IMR-90 (cell line): ENCODE measurements at regions not wholly inside any gene's neighbourhood (a gene's known extent, or its start where the extent isn't known, plus 50 kb on each side); places are given as distances from the start of the nearest gene placed in this dataset.

Source experiments
- ATAC-seq: fragments of 200-7000 bp; cut with Tn5 transposase; 2 replicates; pipeline ENCODE4 v1.9.1; 2020; ENCODE audit warnings: low read depth, mild to moderate bottlenecking, moderate library complexity
- BruUV-seq: library from RNA; stranded (reverse); fragments of 400-500 nt; replicated peaks from 2 replicates; lab custom pipeline; 2021; lab: Mats Ljungman, UMichigan
- CTCF ChIA-PET: fragments of 300-600 bp; formaldehyde crosslinking; extraction: SDS; loops from one replicate; lab custom pipeline; 2021; ENCODE audit warnings: antibody characterized with exemption; lab: Yijun Ruan, JAX
- POLR2A ChIA-PET: fragments of 300-600 bp; sonication (Branson Sonifier 250); formaldehyde crosslinking; loops from one replicate; lab custom pipeline; 2022; ENCODE audit warnings: antibody characterized with exemption; ENCODE audit not compliant: unreplicated experiment; lab: Charles Lee
- DNase-seq: peaks from one replicate; pipeline ENCODE4 v3.0.0; 2013
- H2AFZ ChIP-seq: replicated peaks from 2 replicates; pipeline ENCODE3; 2013; ENCODE audit warnings: low read length, mild to moderate bottlenecking; ENCODE audit not compliant: poor library complexity
- H2AK5ac ChIP-seq: 2 replicates; pipeline ENCODE4 v1.6.1; 2013; ENCODE audit warnings: low read depth, low read length, inconsistent platforms
- H2AK9ac ChIP-seq: replicated peaks from 2 replicates; pipeline ENCODE3; 2013; ENCODE audit warnings: mild to moderate bottlenecking, low read depth, low read length, moderate library complexity; ENCODE audit not compliant: poor library complexity
- H2BK120ac ChIP-seq: 2 replicates; pipeline ENCODE4 v1.6.1; 2013; ENCODE audit warnings: low read depth, low read length, inconsistent platforms
- H2BK15ac ChIP-seq: 3 replicates; pipeline ENCODE4 v1.6.1; 2013; ENCODE audit warnings: low read depth, low read length, inconsistent platforms
- H2BK20ac ChIP-seq: 2 replicates; pipeline ENCODE4 v1.6.1; 2013; ENCODE audit warnings: low read depth, mild to moderate bottlenecking, inconsistent platforms, low read length, moderate library complexity
- H2BK5ac ChIP-seq: 2 replicates; pipeline ENCODE4 v1.6.1; 2013; ENCODE audit warnings: mild to moderate bottlenecking, low read depth, low read length, inconsistent platforms; ENCODE audit not compliant: poor library complexity, severe bottlenecking
- H3K14ac ChIP-seq: replicated peaks from 2 replicates; pipeline ENCODE4 v1.6.1; 2013; ENCODE audit warnings: low read depth, low read length, inconsistent platforms
- H3K18ac ChIP-seq: 2 replicates; pipeline ENCODE4 v1.6.1; 2013; ENCODE audit warnings: low read depth, low read length, control low read depth
- H3K23ac ChIP-seq: 2 replicates; pipeline ENCODE4 v1.6.1; 2013; ENCODE audit warnings: low read depth, low read length, inconsistent platforms
- H3K27ac ChIP-seq: 2 replicates; pipeline ENCODE4 v1.5.1; 2013; ENCODE audit warnings: mild to moderate bottlenecking, control low read depth, low read length; ENCODE audit not compliant: insufficient read depth
- H3K27me3 ChIP-seq: 2 replicates; pipeline ENCODE4 v1.6.1; 2013; ENCODE audit warnings: low read length; ENCODE audit not compliant: control insufficient read depth, insufficient read depth
- H3K36me3 ChIP-seq: 2 replicates; pipeline ENCODE4 v1.6.1; 2013; ENCODE audit warnings: low read length, mixed read lengths; ENCODE audit not compliant: control insufficient read depth, insufficient read depth
- H3K4ac ChIP-seq: 2 replicates; pipeline ENCODE4 v1.6.1; 2013; ENCODE audit warnings: low read depth, low read length, inconsistent platforms
- H3K4me1 ChIP-seq: 2 replicates; pipeline ENCODE4 v1.6.1; 2013; ENCODE audit warnings: low read length, mixed read lengths; ENCODE audit not compliant: control insufficient read depth, insufficient read depth
- H3K4me2 ChIP-seq: 2 replicates; pipeline ENCODE4 v1.6.1; 2013; ENCODE audit warnings: low read depth, mild to moderate bottlenecking, control low read depth, low read length, moderate library complexity
- H3K4me3 ChIP-seq: 2 replicates; pipeline ENCODE4 v1.5.1; 2013; ENCODE audit warnings: low read depth, mild to moderate bottlenecking, control low read depth, low read length, moderate library complexity; ENCODE audit not compliant: insufficient read depth
- H3K56ac ChIP-seq: 2 replicates; pipeline ENCODE4 v1.6.1; 2013; ENCODE audit warnings: low read length, inconsistent platforms; ENCODE audit not compliant: insufficient read depth; ENCODE audit errors: extremely low read depth
- H3K79me1 ChIP-seq, 2 experiments: 2 replicates each; pipeline ENCODE4 v1.6.1; 2013; ENCODE audit warnings: low read length in 2 of 2, inconsistent platforms in 1 of 2, low read depth in 1 of 2
- H3K9ac ChIP-seq: 2 replicates; pipeline ENCODE4 v1.6.1; 2013; ENCODE audit warnings: low read depth, low read length, control low read depth
- H3K9me1 ChIP-seq: 2 replicates; pipeline ENCODE4 v1.6.1; 2013; ENCODE audit warnings: low read length, inconsistent platforms; ENCODE audit not compliant: insufficient read depth
- H3K9me3 ChIP-seq: 2 replicates; pipeline ENCODE4 v1.6.1; 2013; ENCODE audit warnings: low read length; ENCODE audit not compliant: control insufficient read depth, insufficient read depth
- H4K20me1 ChIP-seq: 2 replicates; pipeline ENCODE4 v1.6.1; 2013; ENCODE audit warnings: low read length, inconsistent platforms; ENCODE audit not compliant: insufficient read depth
- H4K5ac ChIP-seq: 2 replicates; pipeline ENCODE4 v1.6.1; 2013; ENCODE audit warnings: mild to moderate bottlenecking, low read depth, low read length, control low read depth
- H4K8ac ChIP-seq, 2 experiments: 2 replicates each; pipeline ENCODE4 v1.6.1; 2013; ENCODE audit warnings: low read depth in 2 of 2, low read length in 2 of 2, control low read depth in 1 of 2, inconsistent platforms in 1 of 2
- H4K91ac ChIP-seq: 2 replicates; pipeline ENCODE4 v1.6.1; 2013; ENCODE audit warnings: low read depth, low read length, inconsistent platforms; ENCODE audit not compliant: insufficient read depth
- BHLHE40 ChIP-seq: fragments of 150-350 bp; IDR thresholded peaks from 2 replicates; pipeline ENCODE4 v1.6.1; 2016; ENCODE audit warnings: mild to moderate bottlenecking, low read depth, low read length
- CEBPB ChIP-seq: IDR thresholded peaks from 2 replicates; pipeline ENCODE4 v1.6.1; 2012; ENCODE audit warnings: low read depth, low read length, improper control_type of control experiment
- CHD1 ChIP-seq: IDR thresholded peaks from 2 replicates; pipeline ENCODE4 v1.6.1; 2012; ENCODE audit warnings: low read depth, low read length, improper control_type of control experiment
- CTCF ChIP-seq: conservative IDR thresholded peaks from 2 replicates; pipeline ENCODE4 v1.5.1; 2012; ENCODE audit warnings: mild to moderate bottlenecking, low read depth, low read length, improper control_type of control experiment
- FOS ChIP-seq: fragments of 150-350 bp; IDR thresholded peaks from 2 replicates; pipeline ENCODE4 v1.6.1; 2016; ENCODE audit warnings: low read depth, low read length
- MAFK ChIP-seq: IDR thresholded peaks from 2 replicates; pipeline ENCODE4 v1.6.1; 2012; ENCODE audit warnings: low read depth, low read length, improper control_type of control experiment
- MXI1 ChIP-seq: IDR thresholded peaks from 2 replicates; pipeline ENCODE4 v1.6.1; 2012; ENCODE audit warnings: low read depth, mild to moderate bottlenecking, low read length, moderate library complexity, borderline replicate concordance
- NFE2L2 ChIP-seq: fragments of 150-350 bp; IDR thresholded peaks from 2 replicates; pipeline ENCODE4 v1.6.1; 2016; ENCODE audit warnings: low read depth, mild to moderate bottlenecking, low read length
- RCOR1 ChIP-seq: IDR thresholded peaks from 2 replicates; pipeline ENCODE4 v1.6.1; 2012; ENCODE audit warnings: mild to moderate bottlenecking, low read length, improper control_type of control experiment; ENCODE audit not compliant: insufficient replicate concordance
- RFX5 ChIP-seq: IDR thresholded peaks from 2 replicates; pipeline ENCODE4 v1.8.0; 2012; ENCODE audit warnings: low read depth, mild to moderate bottlenecking, low read length, moderate library complexity
- SMC3 ChIP-seq: fragments of 150-350 bp; IDR thresholded peaks from 2 replicates; pipeline ENCODE4 v1.6.1; 2016; ENCODE audit warnings: low read depth, mild to moderate bottlenecking, antibody characterized with exemption, low read length, moderate library complexity
- WGBS, 2 experiments: methylation state at CpG; one replicate each; pipeline versions ENCODE4 v1.1.5 to v1.1.7; 2013; ENCODE audit warnings: missing lambda C conversion rate in 2 of 2; ENCODE audit not compliant: insufficient read length in 1 of 2; ENCODE audit errors: extremely low coverage in 2 of 2; 5-methylcytosine and 5-hydroxymethylcytosine counted together
- dilution Hi-C: fragments of 300-500 bp; cut with HindIII; formaldehyde crosslinking; loops from one replicate; pipeline ENCODE4 v1.14.3; 2018; ENCODE audit warnings: low sequenced_read_pairs; ENCODE audit not compliant: unreplicated experiment
- in situ Hi-C: fragments of 300-500 bp; cut with MboI; formaldehyde crosslinking; loops from 3 replicates; pipeline ENCODE4 v1.14.3; 2019; ENCODE audit warnings: low sequenced_read_pairs, inconsistent platforms, mixed read lengths
- intact Hi-C: fragments of 100-400 bp; cut with micrococcal nuclease; formaldehyde crosslinking; loops from 2 replicates; pipeline ENCODE4 v1.10.0; 2022
- TF ChIP-seq, protein P1 (sequence below): fragments of 150-350 bp; IDR thresholded peaks from 2 replicates; pipeline ENCODE4 v1.6.1; 2017; ENCODE audit warnings: mild to moderate bottlenecking, antibody characterized with exemption, low read length, low read depth

- Histone ChIP-seq H2AFZ (no peak overlapping the region), H3K4me3 (no peak overlapping the region), H3K9ac (no peak overlapping the region), H2BK120ac (no peak overlapping the region), H3K56ac (no peak overlapping the region), H3K4me1 (no peaks in the 10 kb centered on the region), H3K18ac (no peak overlapping the region), H2BK15ac (no peak overlapping the region), H3K36me3 (no peaks in the 10 kb centered on the region), H3K4me2 (no peak overlapping the region), H2BK20ac (no peak overlapping the region), H3K4ac (no peak overlapping the region), H3K23ac (no peak overlapping the region), H3K9me1 (no peaks in the 10 kb centered on the region), H3K27ac (no peak overlapping the region), H4K20me1 (no peaks in the 10 kb centered on the region), H3K79me1 (no peaks in the 10 kb centered on the region), H3K14ac (no peak overlapping the region), H2BK5ac (no peak overlapping the region), H3K9me3 (no peaks in the 10 kb centered on the region), H2AK9ac (no peak overlapping the region), H2AK5ac (no peak overlapping the region), H4K91ac (no peak overlapping the region), H4K5ac (no peak overlapping the region), H3K27me3 (no peaks in the 10 kb centered on the region), H4K8ac (no peak overlapping the region)
- WGBS, 2 experiments = no CpG with 5 or more reads among the region's 6 CpGs
- POLR2A ChIA-PET = no interaction called here
- intact Hi-C loops = no loop called here
- DNase-seq = no peak
- TF ChIP-seq CHD1 (no peak), RCOR1 (no peak), MXI1 (no peak), CEBPB (no peak), MAFK (no peak), BHLHE40 (no peak), NFE2L2 (no peak), RFX5 (no peak), SMC3 (no peak), CTCF (no peak), FOS (no peak)
- TF ChIP-seq, protein P1, sequence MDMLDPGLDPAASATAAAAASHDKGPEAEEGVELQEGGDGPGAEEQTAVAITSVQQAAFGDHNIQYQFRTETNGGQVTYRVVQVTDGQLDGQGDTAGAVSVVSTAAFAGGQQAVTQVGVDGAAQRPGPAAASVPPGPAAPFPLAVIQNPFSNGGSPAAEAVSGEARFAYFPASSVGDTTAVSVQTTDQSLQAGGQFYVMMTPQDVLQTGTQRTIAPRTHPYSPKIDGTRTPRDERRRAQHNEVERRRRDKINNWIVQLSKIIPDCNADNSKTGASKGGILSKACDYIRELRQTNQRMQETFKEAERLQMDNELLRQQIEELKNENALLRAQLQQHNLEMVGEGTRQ = no peak
- no peak for ATAC-seq
- CTCF ChIA-PET = interaction anchor here (1.5 kb wide), 1 partner anchor 11 kb away, joined by 4 read pairs; no protein-coding TSS in a partner anchor
- no TSS peak for BruUV-seq
- dilution Hi-C loops = no loop called here
- in situ Hi-C loops = no loop called here
Measured at GRCh38 chr4:81698538-81699296, 227.0 kb upstream of the RASGEF1B start.
